Urothelium cell line (cell line): ENCODE measurements at regions not wholly inside any gene's neighbourhood (a gene's known extent, or its start where the extent isn't known, plus 50 kb on each side); places are given as distances from the start of the nearest gene placed in this dataset.
"Not testable (repeated sequence)": the region's sequence is repeated elsewhere in the genome, so short reads cannot be mapped to it uniquely, and the experiment has no call there.

Experiments
- DNase-seq: peaks from one replicate; pipeline ENCODE4 v3.0.0; 2011; ENCODE audit warnings: low spot score, mixed read lengths
- FAIRE-seq: peaks from 2 replicates; lab custom pipeline; 2011; peaks lifted over from hg19 to GRCh38; lab: Jason Lieb, UNC

DNA sequence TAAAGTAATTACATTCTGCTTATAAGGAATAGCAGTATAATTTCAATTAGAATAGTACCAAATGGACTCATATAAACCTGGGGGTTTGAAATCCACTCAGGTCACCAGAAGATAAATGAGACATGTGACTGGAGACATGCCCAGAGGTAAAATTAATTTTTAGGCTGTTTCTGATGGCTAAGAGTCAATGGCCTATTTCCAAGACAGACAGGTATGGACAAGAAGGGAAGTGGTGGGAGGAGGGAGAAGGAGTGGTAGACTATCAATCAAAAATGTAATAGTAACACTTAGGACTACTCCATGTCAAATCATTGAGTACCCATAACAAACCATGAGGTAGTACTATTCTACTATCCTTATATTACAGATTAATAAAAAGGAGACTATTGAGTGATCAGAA lies 544.0 kb downstream of the GALC start:
- no peak for DNase-seq
- no peak for FAIRE-seq

DNA sequence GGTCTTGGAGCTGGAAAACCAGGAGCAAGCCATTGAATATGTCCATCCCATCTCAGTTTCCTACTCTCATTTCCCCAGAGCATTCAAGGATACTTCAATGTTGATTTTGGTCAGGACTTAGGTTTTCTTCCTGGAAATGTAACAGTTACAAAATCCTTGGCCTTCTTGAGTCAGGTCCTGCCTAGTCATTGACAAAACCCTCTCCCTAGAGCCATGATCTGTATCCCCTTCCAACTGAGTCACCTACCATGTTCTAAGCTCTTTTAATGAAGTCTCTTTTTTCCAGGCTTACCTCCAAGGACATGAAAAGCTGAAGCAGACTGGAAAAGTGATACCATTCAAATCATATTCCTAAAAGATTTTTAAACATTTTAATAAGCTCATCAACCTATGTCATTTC lies 549.2 kb downstream of the GALC start:
- DNase-seq (no peak), FAIRE-seq (no peak)

DNA sequence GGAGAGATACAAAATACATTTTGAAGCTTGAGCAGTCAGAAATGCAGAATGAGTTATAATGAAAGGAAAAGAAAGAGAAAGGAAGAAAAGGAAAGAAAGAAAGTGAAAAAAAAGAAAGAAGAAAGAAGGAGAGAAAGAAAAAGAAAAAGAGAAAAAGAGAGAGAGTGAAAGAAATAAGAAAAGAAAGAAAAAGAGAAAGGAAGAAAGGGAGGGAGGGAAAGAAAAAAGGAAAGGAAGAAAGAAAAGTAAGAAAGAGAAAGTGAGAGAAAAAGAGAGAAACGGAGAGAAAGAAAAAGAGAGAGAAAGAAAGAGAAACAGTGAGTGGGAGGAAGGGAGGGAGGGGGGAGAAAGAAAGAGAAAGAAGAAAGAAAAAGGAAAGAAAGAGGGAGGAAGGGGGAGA lies 549.9 kb downstream of the GALC start:
- FAIRE-seq (no peak), DNase-seq (no peak)

DNA sequence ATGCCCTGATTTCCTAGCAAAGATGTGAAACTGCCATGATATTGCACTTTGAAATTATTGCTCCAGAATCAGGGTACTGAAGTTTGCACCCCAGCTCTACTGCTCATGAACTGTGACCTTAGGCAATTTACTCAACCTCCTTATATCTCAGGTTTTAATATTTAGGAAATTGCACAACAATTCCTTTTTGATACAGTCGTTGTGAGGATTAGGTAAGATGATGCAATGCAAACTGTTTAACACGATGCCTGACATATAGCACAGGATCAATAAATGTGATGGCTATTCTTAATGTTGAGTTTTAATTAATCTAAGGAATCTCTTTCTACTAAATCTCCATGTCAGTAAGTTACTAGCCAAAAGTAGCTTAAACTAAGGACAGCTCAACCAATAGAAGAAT lies 555.8 kb downstream of the GALC start:
- DNase-seq (no peak), FAIRE-seq (no peak)

DNA sequence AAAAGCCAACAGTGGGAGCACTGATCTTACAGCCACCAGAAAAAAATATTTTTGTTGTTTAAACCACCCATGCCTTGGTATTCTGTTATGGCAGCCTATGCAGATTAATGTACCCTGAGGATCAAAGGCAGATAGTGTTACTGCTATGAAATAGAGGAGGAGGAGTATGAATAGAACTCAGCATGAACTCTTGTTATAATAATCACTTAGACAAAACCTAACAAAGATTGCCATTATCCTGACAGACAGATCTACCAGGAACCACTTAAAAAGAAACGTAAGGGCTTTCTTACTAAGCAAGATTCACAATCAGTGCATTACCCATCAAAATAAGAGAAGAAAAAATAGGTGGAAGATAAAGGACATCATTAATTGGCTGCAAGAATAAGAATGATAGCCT lies 558.3 kb downstream of the GALC start:
- no peak for DNase-seq
- FAIRE-seq = no peak

DNA sequence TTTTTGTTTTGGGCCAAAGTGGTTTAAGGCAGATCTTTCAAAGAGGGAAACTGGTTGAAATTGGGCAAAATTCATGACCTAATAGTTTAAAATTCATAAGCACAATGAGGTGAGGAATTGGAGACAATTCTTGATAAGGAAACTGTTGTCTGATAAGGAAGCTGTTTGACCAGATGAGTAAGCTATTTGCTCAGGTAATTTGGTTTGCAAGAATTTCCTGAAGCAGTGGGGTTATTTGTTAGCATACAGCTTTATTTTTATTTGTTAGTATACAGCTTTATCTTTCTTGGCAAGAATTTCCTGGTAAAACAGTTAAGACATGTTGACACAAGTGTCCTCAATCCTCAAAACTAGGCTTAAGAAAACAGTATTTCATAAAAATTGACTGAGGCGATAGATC lies 559.0 kb downstream of the GALC start:
- DNase-seq (no peak), FAIRE-seq (no peak)

DNA sequence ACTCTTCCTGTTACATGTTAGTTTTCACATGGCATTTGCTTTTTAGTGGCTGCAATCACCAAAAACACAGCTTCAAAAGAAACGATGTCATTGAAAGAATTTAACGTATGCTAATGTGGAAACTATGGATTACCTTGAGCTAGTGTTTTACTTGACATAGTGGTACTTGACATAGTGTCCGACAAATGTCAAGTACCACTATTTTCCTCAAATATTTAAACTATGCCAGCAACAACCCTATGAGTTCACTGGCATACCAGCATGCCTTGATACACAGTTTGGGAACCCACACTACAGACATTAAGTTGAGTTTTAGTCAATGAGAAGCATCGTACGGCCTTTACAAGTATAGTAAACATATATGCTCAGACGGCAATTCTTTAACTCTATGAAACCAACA lies 560.3 kb downstream of the GALC start:
- DNase-seq = no peak
- FAIRE-seq = no peak

DNA sequence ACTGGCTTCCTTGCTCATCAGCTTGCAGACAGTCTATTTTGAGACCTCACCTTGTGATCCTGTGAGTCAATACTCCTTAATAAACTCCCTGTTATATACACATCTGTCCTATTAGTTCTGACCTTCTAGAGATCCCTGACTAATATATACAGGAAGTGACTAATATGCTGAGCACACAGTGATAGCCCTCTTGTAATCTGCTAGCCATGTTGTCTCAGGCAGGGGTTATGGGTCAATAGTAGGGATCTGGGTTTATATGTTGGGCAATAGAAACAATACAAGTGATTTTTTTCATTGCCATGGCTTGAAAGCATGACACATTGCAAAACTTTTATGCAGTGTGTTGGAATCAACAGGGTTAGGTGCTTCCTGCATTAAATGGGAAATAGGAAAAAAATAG lies 562.2 kb downstream of the GALC start:
- peak; percentile 20 for FAIRE-seq
- peak; percentile 48 for DNase-seq

DNA sequence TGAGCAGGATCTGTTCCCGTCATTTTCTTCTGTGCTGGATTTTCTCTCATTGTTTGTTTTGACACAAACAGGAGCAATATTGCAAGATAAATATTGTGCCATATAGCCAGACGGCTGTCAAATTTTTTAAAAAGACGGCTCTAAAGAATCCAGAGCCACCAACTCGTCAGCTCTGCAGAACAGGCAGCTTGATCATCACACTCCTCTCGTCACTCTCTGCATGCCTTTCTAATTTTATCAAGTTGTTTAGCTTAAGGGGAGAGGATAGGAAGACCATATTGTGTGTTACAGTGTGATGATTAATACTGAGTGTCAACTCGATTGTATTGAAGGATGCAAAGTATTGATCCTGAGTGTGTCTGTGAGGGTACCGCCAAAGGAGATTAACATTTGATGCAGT lies 562.8 kb downstream of the GALC start:
- FAIRE-seq (no peak), DNase-seq (no peak)

DNA sequence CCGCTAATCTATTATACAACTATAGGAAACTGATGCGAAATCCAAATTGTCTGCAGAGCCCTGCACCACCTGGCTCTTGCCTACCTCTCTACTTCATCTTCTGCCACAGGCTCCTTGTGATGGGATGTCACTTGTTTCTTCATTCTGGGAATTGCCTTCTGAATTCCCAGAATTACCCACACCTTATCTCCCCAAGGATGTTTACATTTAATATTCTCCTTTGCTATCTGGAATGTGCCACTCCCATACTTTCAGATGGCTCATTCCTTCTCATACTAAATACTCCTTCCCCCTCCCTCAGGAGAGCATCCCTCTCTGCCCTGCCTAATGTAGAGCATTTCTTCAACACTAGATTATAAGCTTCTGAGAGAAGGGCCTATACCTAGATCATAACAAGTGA lies 573.1 kb downstream of the GALC start:
- FAIRE-seq (no peak), DNase-seq (no peak)

DNA sequence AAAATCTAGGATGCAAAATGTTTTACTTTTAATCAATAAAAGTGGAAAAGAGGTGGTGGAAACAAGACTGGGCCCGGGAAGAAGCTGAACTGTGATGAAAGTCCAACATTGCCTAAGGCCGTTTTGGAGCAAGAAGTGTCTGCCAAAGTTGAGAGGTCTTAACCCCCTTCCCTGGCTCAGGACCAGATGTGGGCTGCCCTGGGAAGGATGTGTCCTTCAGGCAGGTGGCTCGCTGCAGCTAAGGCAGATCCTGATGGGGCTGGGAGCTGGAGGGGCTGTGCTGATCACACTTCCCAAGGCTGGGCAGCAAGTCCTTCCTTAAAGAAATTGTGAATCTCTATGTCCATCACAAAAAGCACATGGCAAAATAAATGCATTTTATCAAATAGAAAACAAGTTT lies 581.6 kb downstream of the GALC start:
- FAIRE-seq (no peak), DNase-seq (no peak)

DNA sequence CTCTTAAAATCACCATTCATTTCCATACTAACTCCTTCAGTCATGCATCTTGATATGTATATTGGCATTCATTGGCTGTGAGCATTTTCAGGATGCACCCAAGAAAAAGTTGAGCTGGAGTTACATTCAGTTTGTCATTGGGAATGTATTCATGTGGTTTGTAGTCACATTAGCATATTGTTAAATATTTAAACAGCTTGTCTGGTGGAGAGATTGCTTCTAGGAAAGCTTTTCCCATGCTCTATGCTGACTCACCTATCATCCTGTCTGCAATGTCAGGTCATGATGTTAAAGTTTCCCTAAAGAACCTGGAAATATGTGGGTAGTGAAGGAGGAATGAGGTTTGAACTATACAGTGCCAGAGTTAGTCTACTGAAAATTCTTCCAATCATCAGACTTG lies 583.6 kb downstream of the GALC start:
- FAIRE-seq = no peak
- DNase-seq = no peak

DNA sequence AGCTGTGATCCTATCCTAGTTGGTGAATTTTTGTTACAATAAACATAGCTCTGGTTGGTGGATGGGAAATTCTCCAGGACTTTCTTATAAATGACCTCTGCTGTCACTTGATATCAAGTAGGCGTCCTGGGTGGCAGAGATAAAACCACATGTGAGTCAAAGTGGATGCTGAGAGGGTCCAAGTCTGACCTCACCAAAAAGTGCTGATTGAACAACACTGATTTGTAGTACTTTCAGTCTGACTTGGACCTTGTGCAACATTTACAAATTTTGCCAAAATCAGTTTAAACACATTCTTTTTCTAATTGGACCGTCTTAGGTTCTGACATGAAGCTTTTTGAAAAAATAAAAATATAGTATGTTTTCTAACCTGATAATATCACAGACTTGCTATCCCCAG lies 585.6 kb downstream of the GALC start:
- DNase-seq = no peak
- no peak for FAIRE-seq

DNA sequence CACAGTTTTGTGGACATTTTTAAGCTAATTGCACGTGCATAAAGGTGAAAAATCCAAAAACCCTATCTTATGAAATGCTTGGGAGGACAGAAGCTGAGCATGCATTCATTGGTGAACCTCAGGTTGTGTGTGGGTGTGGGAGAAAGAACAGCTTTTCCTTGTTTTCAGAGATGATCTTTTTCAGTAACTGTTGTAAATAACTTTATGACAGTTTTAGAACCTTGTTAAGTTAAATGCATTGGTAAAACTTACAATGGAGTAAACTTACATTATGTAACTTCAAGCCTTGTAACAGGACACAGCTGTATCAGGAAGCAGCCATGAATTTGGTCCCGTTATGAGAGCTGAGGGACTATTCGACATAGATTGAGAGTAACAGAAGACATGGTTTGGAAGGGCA lies 587.4 kb downstream of the GALC start:
- no peak for FAIRE-seq
- no peak for DNase-seq

DNA sequence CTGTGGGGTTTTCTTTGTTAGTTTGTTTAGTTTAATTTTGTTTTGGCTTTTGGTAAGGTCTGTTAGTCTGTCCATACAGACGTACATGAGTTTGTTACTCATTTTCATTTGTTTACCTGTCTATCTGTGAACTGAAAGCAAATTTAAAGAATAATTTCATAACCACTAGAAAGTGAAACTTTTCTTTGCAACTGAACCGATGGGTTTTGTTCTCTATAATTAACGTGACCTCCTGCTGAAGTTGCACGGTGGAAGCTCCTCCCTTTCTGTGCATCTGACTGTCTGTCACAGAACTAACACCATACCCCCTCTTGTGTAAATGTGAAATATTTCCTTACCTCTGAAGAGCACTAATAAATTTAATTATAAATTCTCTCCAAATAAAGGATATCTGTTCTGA lies 595.5 kb downstream of the GALC start:
- FAIRE-seq = no peak
- no peak for DNase-seq

DNA sequence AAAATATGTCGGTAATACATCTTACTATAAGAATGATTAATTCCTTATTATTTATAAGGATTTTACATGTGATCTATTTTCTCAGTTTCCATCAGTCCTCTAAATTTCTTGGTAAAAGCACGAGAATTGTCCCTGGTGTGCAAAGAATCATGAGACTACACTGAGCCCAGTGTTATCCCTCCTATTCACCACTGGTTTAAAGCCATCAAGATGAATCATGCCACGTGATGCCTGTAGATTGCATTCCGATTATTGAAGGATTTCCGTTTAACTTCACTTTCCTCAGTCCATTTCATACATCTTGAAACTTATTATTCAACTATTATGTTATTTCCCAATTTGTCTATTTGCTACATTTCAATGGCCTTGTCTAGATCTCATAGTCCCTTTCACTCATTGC lies 601.9 kb downstream of the GALC start:
- no peak for FAIRE-seq
- DNase-seq = no peak

DNA sequence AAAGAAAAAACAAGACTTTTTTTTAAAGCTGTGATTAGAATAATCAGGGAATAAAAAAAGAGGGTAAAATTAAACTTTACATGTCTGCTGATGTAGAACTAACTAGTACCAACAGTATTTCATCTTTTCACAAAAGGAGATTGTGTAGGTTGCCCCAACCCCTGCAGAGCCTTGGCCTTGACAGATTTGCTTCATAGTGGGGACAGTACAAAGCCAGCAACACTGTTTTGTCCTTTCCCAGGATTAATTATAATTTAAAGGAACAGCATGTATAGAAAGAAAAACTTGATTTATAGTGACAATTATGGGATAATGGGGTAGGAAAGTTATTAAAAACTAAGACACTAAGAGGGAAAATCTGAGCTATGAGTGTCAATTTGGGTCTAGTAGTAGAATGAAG lies 604.0 kb downstream of the GALC start:
- FAIRE-seq (no peak), DNase-seq (no peak)

DNA sequence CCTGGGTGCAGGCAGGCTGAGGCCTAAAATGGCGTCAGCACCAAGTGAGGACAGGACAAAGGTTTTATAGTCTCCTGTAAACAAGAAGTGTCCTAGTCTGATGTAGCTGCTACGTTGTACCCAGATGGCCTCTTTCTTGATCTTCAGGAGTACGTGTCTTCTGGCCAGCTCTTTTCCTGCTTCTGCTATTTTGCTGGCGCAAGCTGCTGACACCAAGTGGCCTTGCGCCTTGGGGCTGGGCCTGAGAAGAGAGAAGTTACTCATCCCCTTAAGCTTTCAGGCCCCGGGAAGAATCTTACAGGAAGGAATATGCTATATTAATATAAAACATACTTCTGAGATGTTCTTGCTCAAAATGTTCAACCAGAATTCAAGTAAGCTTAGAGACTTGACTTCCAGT lies 605.2 kb downstream of the GALC start:
- DNase-seq (no peak), FAIRE-seq (no peak)

DNA sequence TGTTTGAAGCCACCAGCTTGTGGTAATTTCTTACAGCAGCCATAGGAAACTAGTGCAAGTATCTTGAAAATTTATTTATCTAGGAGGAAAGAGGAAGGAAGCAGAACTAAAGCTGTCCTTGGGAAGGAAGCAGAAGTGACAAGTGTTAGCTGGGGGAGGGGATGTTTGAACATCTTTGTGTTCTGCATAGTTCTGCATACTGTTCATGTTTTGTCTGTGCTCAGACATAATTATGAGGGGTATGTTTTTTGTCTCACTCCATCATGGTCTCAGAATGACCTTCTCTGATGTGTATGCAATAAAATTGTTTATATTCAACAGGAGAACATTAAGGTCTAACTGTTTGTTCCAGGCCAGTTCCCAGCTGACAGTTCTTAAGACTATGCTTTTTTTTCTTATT lies 606.5 kb downstream of the GALC start:
- DNase-seq (no peak), FAIRE-seq (no peak)

DNA sequence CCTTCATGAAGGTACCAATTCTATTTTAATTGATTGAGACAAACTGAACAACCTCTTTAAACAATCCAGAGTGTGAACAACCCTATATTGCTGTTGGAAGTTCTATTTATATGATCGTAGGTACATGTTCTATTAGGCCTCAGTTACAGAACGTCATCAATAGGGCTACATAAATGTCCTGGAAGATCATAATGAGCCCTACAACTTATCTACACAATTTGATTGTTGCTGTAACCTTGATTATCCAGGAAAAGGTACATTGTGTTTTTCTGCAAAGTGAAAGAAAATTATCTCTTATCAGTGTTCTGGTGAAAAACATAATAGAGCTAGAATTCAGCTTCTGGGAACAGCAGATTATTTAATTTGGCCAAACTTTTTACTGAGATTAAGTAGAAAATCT lies 612.9 kb downstream of the GALC start:
- FAIRE-seq (no peak), DNase-seq (no peak)

DNA sequence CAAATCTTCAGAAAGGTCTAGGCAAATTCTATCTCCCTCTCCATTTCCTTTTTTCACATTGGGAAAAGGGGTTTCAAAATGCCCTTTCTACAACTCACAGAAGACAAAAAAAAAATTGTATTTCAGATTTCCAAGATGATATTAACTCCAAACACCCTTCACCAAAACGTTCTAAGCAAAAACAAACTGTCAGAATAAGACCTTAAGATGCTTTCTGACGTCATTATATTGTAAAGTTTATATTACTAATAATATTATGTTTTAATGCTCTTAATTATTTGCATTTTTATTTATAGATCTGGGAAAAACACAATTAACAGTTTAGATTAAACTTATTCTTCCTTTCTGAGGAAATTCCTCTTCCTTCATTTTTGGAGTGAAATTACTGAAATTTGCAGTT lies 624.2 kb downstream of the GALC start:
- no peak for FAIRE-seq

DNA sequence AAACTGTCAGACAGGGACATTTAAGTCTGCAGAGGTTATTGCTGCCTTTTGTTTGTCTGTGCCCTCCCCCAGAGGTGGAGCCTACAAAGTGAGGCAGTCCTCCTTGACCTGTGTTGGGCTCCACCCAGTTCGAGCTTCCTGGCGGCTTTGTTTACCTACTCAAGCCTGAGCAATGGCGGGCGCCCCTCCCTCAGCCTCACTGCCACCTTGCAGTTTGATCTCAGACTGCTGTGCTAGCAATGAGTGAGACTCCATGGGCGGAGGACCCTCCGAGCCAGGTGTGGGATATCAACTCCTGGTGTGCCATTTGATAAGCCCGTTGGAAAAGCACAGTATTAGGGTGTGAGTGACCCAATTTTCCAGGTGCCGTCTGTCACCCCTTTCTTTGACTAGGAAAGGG lies 632.7 kb downstream of the GALC start:
- not testable (repeated sequence) for FAIRE-seq, DNase-seq

More for the DNA sequence above, 624.2 kb downstream of the GALC start:
- no peak for DNase-seq

DNA sequence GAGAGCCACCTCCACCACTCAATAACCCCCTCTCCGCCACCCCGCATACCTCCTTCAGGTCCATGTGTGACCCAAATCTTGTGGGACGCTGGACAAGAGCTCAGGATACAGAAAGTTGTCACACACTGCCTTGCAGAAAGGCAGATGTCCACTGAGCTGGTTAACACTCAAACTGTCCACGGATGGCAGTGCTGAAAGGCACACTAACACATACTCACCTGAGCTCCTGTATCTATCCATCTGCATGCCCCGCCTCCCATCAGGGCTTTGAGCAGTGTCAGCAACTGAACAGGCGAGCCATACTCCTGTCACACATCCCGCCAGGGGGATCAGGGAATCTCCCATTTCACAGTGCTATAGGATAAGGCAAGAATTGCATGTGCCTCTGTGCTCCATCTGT lies 642.0 kb downstream of the GALC start:
- peak; percentile 74 for FAIRE-seq
- DNase-seq = no peak

DNA sequence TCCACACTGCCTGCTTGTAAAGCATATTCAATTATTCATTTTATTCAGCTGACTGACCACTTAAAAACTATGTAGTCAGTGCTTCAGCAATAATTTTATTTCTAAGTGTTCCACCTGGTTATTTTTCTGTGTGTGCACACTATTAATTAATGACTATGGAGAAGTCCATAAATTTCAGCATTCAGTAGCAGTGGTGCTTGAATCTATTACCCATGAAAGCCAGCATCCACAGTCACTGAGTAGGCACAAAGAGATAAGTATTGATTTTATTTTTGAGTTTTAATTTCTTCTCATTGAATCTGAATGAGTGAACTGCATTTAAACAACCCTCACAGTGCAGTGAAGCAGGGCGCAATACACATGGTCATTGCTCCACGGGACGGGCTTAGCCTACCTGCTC lies 643.1 kb downstream of the GALC start:
- DNase-seq = no peak
- FAIRE-seq = no peak
